ENCODE measurements at regions not wholly inside any gene's neighbourhood (a gene's known extent, or its start where the extent isn't known, plus 50 kb on each side); places are given as distances from the start of the nearest gene placed in this dataset.

- TF ChIP-seq MZF1 (tag by site-specific recombination; IDR thresholded peaks at IDR 0.05; ENCODE audit: borderline replicate concordance) (no peak), ZEB2 (tag by site-specific recombination; IDR thresholded peaks at IDR 0.05) (no peak), YY2 (tag by site-specific recombination; IDR thresholded peaks at IDR 0.05) (no peak), ZNF501 (tag by site-specific recombination; IDR thresholded peaks at IDR 0.05) (no peak), ZBTB7A (tag by site-specific recombination; IDR thresholded peaks at IDR 0.05; ENCODE audit: low read depth) (no peak), HOXD13 (CRISPR knock-in tag; IDR thresholded peaks at IDR 0.05; ENCODE audit: borderline replicate concordance) (no peak), CTCF (tag by site-specific recombination; IDR thresholded peaks at IDR 0.05) (no peak; the same call in 1 of the 2 replicates), TCF7L2 (IDR thresholded peaks at IDR 0.05; ENCODE audit: borderline replicate concordance, low read depth, low read length) (no peak), ATF2 (tag by site-specific recombination; IDR thresholded peaks at IDR 0.05; ENCODE audit: low read depth) (no peak), ZNF426 (tag by site-specific recombination; IDR thresholded peaks at IDR 0.05) (no peak), ZNF274 (IDR thresholded peaks at IDR 0.05; ENCODE audit: low read length) (no peak), ZNF274 (tag by site-specific recombination; IDR thresholded peaks at IDR 0.05; ENCODE audit: borderline replicate concordance) (no peak), ZNF223 (tag by site-specific recombination; IDR thresholded peaks at IDR 0.05) (no peak), ZFP37 (tag by site-specific recombination; IDR thresholded peaks at IDR 0.05) (no peak)
Measured at GRCh38 chr21:35648512-35648911, 411.8 kb downstream of the SETD4 start.

Data from HEK293 (cell line).